Kidney tubule cell (primary cell): ENCODE measurements at regions not wholly inside any gene's neighbourhood (a gene's known extent, or its start where the extent isn't known, plus 50 kb on each side); places are given as distances from the start of the nearest gene placed in this dataset.
"Not testable (repeated sequence)": the region's sequence is repeated elsewhere in the genome, so short reads cannot be mapped to it uniquely, and the experiment has no call there.

Experiments
- DNase-seq: peaks from one replicate; pipeline ENCODE4 v3.0.0-alpha.2; 2018; ENCODE audit warnings: low spot score

GRCh38 chr6:155589190-155589589 is 133.6 kb upstream of the NOX3 start:
- no peak for DNase-seq

GRCh38 chr6:155587817-155588216 is 132.2 kb upstream of the NOX3 start:
- no peak for DNase-seq

DNA sequence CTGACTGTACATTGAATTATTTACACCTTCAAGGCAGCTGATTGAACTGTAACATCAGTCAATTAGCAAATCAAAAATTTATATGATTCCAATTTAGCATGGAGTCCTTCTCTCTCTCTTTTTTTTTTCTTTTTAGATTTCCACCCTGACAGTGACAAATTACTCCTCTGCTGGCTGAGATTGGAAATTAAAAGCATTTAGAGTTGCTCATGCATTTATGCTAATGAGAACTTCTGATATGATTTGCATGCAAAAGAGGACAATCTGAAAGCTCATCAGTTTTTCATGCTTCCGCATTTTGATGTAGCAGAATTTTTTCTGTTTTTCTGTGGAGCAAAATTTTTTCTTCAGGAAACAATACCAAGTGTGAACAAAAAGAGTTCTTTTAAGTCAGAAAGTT is 130.5 kb upstream of the NOX3 start:
- DNase-seq, result no peak

GRCh38 chr6:155584006-155584405 is 128.4 kb upstream of the NOX3 start:
- DNase-seq, result no peak

GRCh38 chr6:155582016-155582991 is 126.7 kb upstream of the NOX3 start:
- DNase-seq, result no peak

- no peak for DNase-seq
Measured at GRCh38 chr6:155580904-155581303, 125.3 kb upstream of the NOX3 start.

DNA sequence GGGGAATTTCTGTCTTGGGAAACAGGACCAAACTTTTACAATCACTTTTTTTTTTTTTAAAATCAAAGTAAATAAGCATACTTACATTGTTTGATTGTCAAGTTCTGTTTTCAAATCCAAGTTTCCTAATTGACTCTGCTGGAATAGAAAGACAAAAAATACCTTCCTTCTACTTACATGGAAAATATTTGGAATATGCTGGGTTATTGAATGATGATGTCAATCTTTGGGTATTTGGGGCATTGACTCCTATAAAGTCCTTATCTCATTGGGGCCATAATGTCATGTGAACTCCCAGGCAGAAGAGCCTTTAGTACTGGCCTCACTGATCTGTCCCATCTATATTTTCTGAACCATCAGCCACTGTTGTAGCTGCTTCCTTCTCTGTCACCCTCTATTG is 122.6 kb upstream of the NOX3 start:
- peak; percentile 47 for DNase-seq

DNA sequence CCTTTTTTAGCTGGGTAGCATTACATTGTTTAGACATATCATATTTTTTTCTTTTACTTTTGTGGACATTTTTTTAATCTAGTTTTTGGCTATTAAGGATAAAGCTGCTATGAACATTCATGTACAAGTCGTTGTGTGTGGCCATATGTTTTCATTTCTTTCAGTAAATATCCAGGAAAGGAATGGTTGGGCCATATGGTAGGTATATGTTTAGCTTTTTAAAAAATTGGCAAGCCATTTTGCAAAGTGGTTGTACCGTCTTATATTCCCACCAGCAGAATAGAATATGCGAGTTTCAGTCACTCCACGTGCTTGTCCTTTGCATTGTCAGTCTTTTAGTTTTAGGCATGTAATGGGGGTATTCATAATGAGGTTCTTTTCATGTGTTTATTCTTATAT is 106.3 kb upstream of the NOX3 start:
- DNase-seq, result no peak

DNA sequence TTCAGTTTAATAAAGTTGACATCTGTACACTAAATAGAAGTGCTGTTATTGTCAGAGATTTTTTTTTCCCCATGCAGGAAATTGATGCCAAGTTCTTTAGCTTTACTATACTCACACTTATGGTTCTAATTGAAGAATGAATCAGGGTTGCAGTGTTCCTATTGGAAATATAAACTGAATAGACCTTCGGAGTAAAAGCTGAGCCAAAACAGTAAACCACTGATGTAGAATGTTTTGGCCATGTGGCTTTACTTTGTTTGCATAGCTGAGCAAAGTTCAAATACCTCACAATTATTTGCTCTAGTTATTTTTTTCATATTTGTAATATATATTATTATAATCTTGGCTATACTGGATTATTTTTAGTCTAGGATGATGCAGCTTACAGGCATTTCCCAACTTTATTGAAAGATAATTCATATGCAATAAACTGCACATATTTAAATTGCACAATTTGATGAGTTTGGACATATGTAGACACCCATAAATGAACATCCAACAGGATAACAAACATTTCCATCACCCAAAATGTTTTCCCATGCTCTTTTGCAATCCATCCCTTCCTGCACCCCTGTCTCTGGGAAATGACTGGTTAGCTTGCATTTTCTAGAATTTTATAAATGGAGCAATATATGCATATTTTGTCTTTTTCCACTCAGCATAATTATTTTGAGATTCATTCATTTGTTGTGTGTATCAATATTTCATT is 105.8 kb upstream of the NOX3 start:
- no peak for DNase-seq

GRCh38 chr6:155549928-155550327 is 94.3 kb upstream of the NOX3 start:
- no peak for DNase-seq

- DNase-seq, result no peak
Measured at GRCh38 chr6:155549028-155549798, 93.6 kb upstream of the NOX3 start.

- no peak for DNase-seq
Measured at GRCh38 chr6:155548576-155548975, 92.9 kb upstream of the NOX3 start.

DNA sequence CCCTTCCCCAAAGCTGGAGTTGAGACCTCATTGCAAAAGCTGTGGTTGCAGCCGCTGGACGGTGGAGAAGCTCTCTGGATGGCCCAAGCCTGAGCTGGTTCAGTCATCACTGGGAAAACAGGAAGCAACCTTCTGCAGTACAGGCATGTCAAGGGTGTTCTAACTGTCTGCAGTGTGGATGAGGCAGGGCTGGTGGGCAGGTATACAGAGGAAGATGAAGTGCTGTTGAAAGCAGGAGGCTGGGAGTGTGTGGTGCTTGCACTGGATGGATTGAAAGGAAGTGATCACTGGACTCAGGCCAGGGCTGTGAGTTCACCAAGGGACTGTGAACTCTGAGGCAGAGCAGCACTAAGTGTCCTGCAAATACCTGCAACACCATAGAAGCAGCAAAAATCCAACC is 89.0 kb upstream of the NOX3 start:
- DNase-seq, result no peak

- DNase-seq, result no peak
Measured at GRCh38 chr6:155543166-155543847, 87.7 kb upstream of the NOX3 start.

GRCh38 chr6:155542036-155542435 is 86.4 kb upstream of the NOX3 start:
- no peak for DNase-seq

DNA sequence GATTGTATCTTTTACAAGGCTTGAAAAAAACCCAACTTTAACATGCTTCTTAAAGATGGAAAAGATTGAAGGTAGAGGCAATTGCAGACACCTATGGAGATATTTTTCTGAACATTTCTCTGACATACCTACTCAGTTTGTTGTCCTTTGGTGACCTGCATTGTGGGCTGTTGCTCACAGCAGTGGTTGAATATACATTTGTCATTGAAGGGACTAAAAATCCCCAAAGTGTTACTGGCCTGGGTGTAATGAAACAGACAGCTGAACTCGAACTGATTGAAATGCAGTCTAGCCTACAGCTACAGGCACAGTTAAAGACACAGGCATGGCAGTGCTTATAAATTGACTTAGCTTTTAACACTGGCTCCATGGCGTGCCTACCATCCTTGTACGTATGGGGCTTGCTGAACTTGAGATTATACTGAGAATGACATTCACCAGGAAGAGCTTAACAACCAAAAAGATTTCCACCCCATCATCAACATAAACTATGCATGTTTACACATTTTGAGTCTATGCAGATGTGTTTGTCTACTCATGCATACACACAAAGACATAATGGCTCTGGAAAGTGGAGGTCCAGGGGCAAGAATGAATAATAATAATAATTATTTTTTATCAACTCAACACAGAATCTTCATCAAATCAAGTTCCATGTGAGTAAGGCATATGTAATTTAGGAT is 83.2 kb upstream of the NOX3 start:
- DNase-seq, result no peak

DNA sequence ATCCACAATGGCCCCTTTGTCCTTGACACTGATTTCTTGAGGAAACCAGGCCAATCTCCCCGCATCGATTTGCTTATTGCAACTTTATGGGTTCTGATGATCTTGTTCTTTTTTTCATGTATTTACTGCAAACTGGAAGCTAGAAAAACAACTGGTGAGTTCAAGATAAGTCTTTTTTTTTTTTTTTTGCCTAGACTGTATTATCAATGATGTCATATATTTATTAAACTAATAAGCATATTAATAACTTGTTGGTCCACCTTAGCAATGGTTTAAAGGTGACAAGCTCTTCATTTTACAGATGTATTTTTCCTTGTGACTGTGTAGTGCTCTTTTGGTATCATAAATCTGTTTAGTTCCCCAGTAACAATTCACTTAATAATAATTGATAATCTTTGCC is 79.0 kb upstream of the NOX3 start:
- DNase-seq, result no peak

DNA sequence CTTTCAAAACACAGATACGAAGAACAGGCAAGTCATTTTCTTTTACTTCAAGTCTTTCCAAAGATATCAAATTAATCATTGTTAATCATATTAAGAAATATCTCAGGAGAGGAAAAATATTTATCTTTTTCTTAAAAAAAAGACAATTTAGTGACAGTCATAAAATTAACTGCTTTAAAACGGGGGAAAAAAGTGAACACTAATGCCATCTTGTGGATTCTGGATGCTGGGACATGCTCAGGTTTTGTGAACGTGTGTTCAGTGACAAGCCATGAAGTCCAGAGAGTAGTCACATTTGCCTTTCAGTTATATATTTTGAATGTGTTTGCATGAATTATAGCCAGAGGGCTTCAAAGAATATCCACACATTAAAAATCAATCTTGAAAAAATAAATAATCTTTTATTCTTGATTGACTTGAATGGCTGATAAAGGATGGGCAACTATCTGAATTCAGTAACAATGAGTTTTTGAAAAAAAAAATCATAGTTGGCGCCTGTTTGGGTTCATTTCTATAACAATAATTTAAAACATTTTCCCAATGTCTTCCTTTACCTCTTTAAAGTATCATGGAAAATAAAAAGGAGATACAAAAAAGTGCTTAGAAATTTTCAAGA is 74.7 kb upstream of the NOX3 start:
- DNase-seq, result peak; percentile 60

- DNase-seq, result not testable (repeated sequence)
Measured at GRCh38 chr6:155529814-155530213, 74.2 kb upstream of the NOX3 start.

- peak; percentile 88 for DNase-seq
Measured at GRCh38 chr6:155528982-155529453, 73.4 kb upstream of the NOX3 start.

- no peak for DNase-seq
Measured at GRCh38 chr6:155528335-155528734, 72.7 kb upstream of the NOX3 start.
